ENCODE measurements at regions not wholly inside any gene's neighbourhood (a gene's known extent, or its start where the extent isn't known, plus 50 kb on each side); places are given as distances from the start of the nearest gene placed in this dataset.

- TF ChIP-seq CTCF (IDR thresholded peaks at IDR 0.05; ENCODE audit: low read depth, low read length) (no peak), MYC (IDR thresholded peaks at IDR 0.05; ENCODE audit: low read depth, low read length) (no peak), POLR2A (IDR thresholded peaks at IDR 0.05; ENCODE audit: extremely low read depth, insufficient read length) (no peak), MAX (IDR thresholded peaks at IDR 0.05; ENCODE audit: low read depth, low read length) (no peak)
These were observed 152.2 kb downstream of the PIK3R1 start for GRCh38 chr5:68367717-68368116.
